HG03520 (cell line): ENCODE measurements at regions not wholly inside any gene's neighbourhood (a gene's known extent, or its start where the extent isn't known, plus 50 kb on each side); places are given as distances from the start of the nearest gene placed in this dataset.

ENCODE experiments used
- ATAC-seq: cut with Tn5 transposase; IDR thresholded peaks from one replicate; pipeline ENCODE4 v1.9.1; 2021; ENCODE audit warnings: mild to moderate bottlenecking, moderate library complexity; ENCODE audit not compliant: unreplicated experiment

GRCh38 chr4:15226203-15226602 is 201.6 kb upstream of the C1QTNF7 start:
- no peak for ATAC-seq

GRCh38 chr4:15231265-15232091 is 196.4 kb upstream of the C1QTNF7 start:
- ATAC-seq: peak; percentile 77

GRCh38 chr4:15232366-15233263 is 195.2 kb upstream of the C1QTNF7 start:
- no peak for ATAC-seq

GRCh38 chr4:15233264-15233597 is 194.6 kb upstream of the C1QTNF7 start:
- ATAC-seq: no peak

- ATAC-seq: no peak
These were observed 194.2 kb upstream of the C1QTNF7 start for GRCh38 chr4:15233626-15234025.

GRCh38 chr4:15234116-15234855 is 193.5 kb upstream of the C1QTNF7 start:
- no peak for ATAC-seq

GRCh38 chr4:15234856-15235126 is 193.0 kb upstream of the C1QTNF7 start:
- no peak for ATAC-seq

- ATAC-seq: no peak
These were observed 192.7 kb upstream of the C1QTNF7 start for GRCh38 chr4:15235135-15235534.

- no peak for ATAC-seq
These were observed 190.1 kb upstream of the C1QTNF7 start for GRCh38 chr4:15237648-15238230.

GRCh38 chr4:15238720-15239119 is 189.1 kb upstream of the C1QTNF7 start:
- ATAC-seq: peak; percentile 57

GRCh38 chr4:15239866-15240265 is 188.0 kb upstream of the C1QTNF7 start:
- ATAC-seq: no peak

GRCh38 chr4:15240764-15241163 is 187.1 kb upstream of the C1QTNF7 start:
- no peak for ATAC-seq

GRCh38 chr4:15242021-15242420 is 185.8 kb upstream of the C1QTNF7 start:
- ATAC-seq: no peak

- no peak for ATAC-seq
These were observed 183.5 kb upstream of the C1QTNF7 start for GRCh38 chr4:15244354-15244753.

- no peak for ATAC-seq
These were observed 182.8 kb upstream of the C1QTNF7 start for GRCh38 chr4:15245006-15245530.

GRCh38 chr4:15250021-15250441 is 177.8 kb upstream of the C1QTNF7 start:
- no peak for ATAC-seq

GRCh38 chr4:15253349-15253748 is 174.5 kb upstream of the C1QTNF7 start:
- ATAC-seq: peak; percentile 74

GRCh38 chr4:15254236-15254880 is 173.5 kb upstream of the C1QTNF7 start:
- ATAC-seq: no peak

GRCh38 chr4:15255537-15255936 is 172.3 kb upstream of the C1QTNF7 start:
- ATAC-seq: no peak

GRCh38 chr4:15260758-15261157 is 167.1 kb upstream of the C1QTNF7 start:
- no peak for ATAC-seq
